ENCODE measurements at regions not wholly inside any gene's neighbourhood (a gene's known extent, or its start where the extent isn't known, plus 50 kb on each side); places are given as distances from the start of the nearest gene placed in this dataset.

- Histone ChIP-seq H3K27me3 (no peaks in the 10 kb centered on the region), H3K27ac (no peak overlapping the region), H3K36me3 (no peaks in the 10 kb centered on the region), H3K4me1 (no peaks in the 10 kb centered on the region), H3K4me3 (no peak overlapping the region), H3K9me3 (no peaks in the 10 kb centered on the region)
- 46% methylated on average over 5 of the region's 6 CpGs for WGBS (ENCODE audit: insufficient coverage, low coverage, low lambda C conversion rate, missing lambda C conversion rate)
- ATAC-seq (no peak), DNase-seq (no peak)
- TF ChIP-seq CTCF (IDR thresholded peaks at IDR 0.05) (no peak), POLR2A (IDR thresholded peaks at IDR 0.05) (no peak)
- intact Hi-C loops (cut with DNase I): no loop called here
Measured at GRCh38 chr6:104411302-104411701, 448.4 kb downstream of the HACE1 start.

GRCh38 chr6:104409913-104410312 is 449.8 kb downstream of the HACE1 start:
- intact Hi-C loops (cut with DNase I): no loop called here
- Histone ChIP-seq H3K4me3 (no peak overlapping the region), H3K27ac (no peak overlapping the region), H3K4me1 (no peaks in the 10 kb centered on the region), H3K27me3 (no peaks in the 10 kb centered on the region), H3K36me3 (no peaks in the 10 kb centered on the region), H3K9me3 (no peaks in the 10 kb centered on the region)
- no peak for ATAC-seq
- DNase-seq: no peak
- TF ChIP-seq CTCF (IDR thresholded peaks at IDR 0.05) (no peak), POLR2A (IDR thresholded peaks at IDR 0.05) (no peak)

- no peaks in the 10 kb centered on the region for H3K4me1 ChIP-seq
- TF ChIP-seq CTCF (IDR thresholded peaks at IDR 0.05): no peak
- TF ChIP-seq POLR2A (IDR thresholded peaks at IDR 0.05): no peak
- H3K4me3 ChIP-seq: no peak overlapping the region
- 54% methylated on average over 3 of the region's 3 CpGs for WGBS (ENCODE audit: insufficient coverage, low coverage, low lambda C conversion rate, missing lambda C conversion rate)
- no peak for DNase-seq
- no peak overlapping the region for H3K27ac ChIP-seq
- H3K27me3 ChIP-seq: no peaks in the 10 kb centered on the region
- no peaks in the 10 kb centered on the region for H3K36me3 ChIP-seq
- no peaks in the 10 kb centered on the region for H3K9me3 ChIP-seq
- no peak for ATAC-seq
- intact Hi-C loops (cut with DNase I): no loop called here
Measured at GRCh38 chr6:104407957-104408356, 451.8 kb downstream of the HACE1 start.

- no peak overlapping the region for H3K27ac ChIP-seq
- ATAC-seq (no peak), DNase-seq (no peak)
- no peak overlapping the region for H3K4me3 ChIP-seq
- 43% methylated on average over 5 of the region's 6 CpGs for WGBS (ENCODE audit: insufficient coverage, low coverage, low lambda C conversion rate, missing lambda C conversion rate)
- no peaks in the 10 kb centered on the region for H3K9me3 ChIP-seq
- intact Hi-C loops (cut with DNase I): no loop called here
- TF ChIP-seq CTCF (IDR thresholded peaks at IDR 0.05): no peak
- H3K27me3 ChIP-seq: no peaks in the 10 kb centered on the region
- no peaks in the 10 kb centered on the region for H3K36me3 ChIP-seq
- no peaks in the 10 kb centered on the region for H3K4me1 ChIP-seq
Measured at GRCh38 chr6:104404377-104404776, 455.3 kb downstream of the HACE1 start.

GRCh38 chr6:104402572-104402971 is 457.1 kb downstream of the HACE1 start:
- 33% methylated on average over 1 of the region's 1 CpG for WGBS (ENCODE audit: insufficient coverage, low coverage, low lambda C conversion rate, missing lambda C conversion rate)
- no peaks in the 10 kb centered on the region for H3K36me3 ChIP-seq
- no peaks in the 10 kb centered on the region for H3K9me3 ChIP-seq
- TF ChIP-seq CTCF (IDR thresholded peaks at IDR 0.05) (no peak), POLR2A (IDR thresholded peaks at IDR 0.05) (no peak)
- ATAC-seq (no peak), DNase-seq (no peak)
- no peak overlapping the region for H3K27ac ChIP-seq
- H3K4me3 ChIP-seq: no peak overlapping the region
- H3K27me3 ChIP-seq: no peaks in the 10 kb centered on the region
- no peaks in the 10 kb centered on the region for H3K4me1 ChIP-seq
- intact Hi-C loops (cut with DNase I): no loop called here
